ENCODE measurements at regions not wholly inside any gene's neighbourhood (a gene's known extent, or its start where the extent isn't known, plus 50 kb on each side); places are given as distances from the start of the nearest gene placed in this dataset.

- no peak overlapping the region for H3K4me3 ChIP-seq (ENCODE audit: low read depth in 1 of 2, low read length in 2 of 2)
- no peak overlapping the region for H3K4me2 ChIP-seq (ENCODE audit: insufficient read depth, low read length)
- no peak for ATAC-seq (ENCODE audit: insufficient read depth, low read depth)
- H3K27me3 ChIP-seq (ENCODE audit: insufficient read depth, low read length, poor library complexity), result no peaks in the 10 kb centered on the region
- no peaks in the 10 kb centered on the region for H3K79me2 ChIP-seq (ENCODE audit: insufficient read depth, low read length)
- no peaks in the 10 kb centered on the region for H4K20me1 ChIP-seq (ENCODE audit: insufficient read depth, low read length)
- DNase-seq, result no peak
- no peaks in the 10 kb centered on the region for H3K9me3 ChIP-seq (ENCODE audit: insufficient read depth, low read length, severe bottlenecking)
- H3K4me1 ChIP-seq (ENCODE audit: insufficient read depth, low read length), result peaks cover 26% of the 10 kb centered on the region
- TF ChIP-seq EZH2 (IDR thresholded peaks at IDR 0.05; ENCODE audit: borderline replicate concordance, low read depth, low read length, severe bottlenecking), result no peak
- no peak for TF ChIP-seq CTCF (IDR thresholded peaks at IDR 0.05; ENCODE audit: borderline replicate concordance, extremely low read depth, low read length, poor library complexity, severe bottlenecking)
- H3K9ac ChIP-seq (ENCODE audit: low read depth, low read length), result no peak overlapping the region
- no peak overlapping the region for H2AFZ ChIP-seq (ENCODE audit: low read depth, low read length)
- no peaks in the 10 kb centered on the region for H3K36me3 ChIP-seq (ENCODE audit: insufficient read depth, low read length)
- no peak overlapping the region for H3K27ac ChIP-seq (ENCODE audit: low read length)
Observed at GRCh38 chr6:30824698-30825097, 59.6 kb upstream of the DDR1 start.

DNA sequence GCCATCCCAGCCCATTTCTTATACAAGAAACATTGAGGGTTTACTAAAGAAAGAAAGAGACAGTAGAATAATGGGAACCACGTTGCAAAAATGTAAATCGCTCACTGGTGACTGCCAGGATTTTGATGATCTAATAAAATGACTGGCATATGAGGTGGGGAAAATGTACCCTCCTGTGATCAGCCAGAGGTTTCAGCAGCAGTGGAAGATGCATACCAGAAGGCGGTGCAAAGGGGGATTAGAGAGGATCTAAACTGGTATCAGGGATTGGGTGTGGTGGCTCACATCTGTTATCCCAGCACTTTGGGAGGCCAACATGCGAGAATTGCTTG is 60.8 kb upstream of the DDR1 start:
- Histone ChIP-seq H4K20me1 (ENCODE audit: insufficient read depth, low read length) (no peaks in the 10 kb centered on the region), H3K79me2 (ENCODE audit: insufficient read depth, low read length) (no peaks in the 10 kb centered on the region), H3K4me3 (ENCODE audit: low read depth in 1 of 2, low read length in 2 of 2) (no peak overlapping the region), H3K27me3 (ENCODE audit: insufficient read depth, low read length, poor library complexity) (no peaks in the 10 kb centered on the region), H3K9ac (ENCODE audit: low read depth, low read length) (no peak overlapping the region), H3K27ac (ENCODE audit: low read length) (no peak overlapping the region), H3K36me3 (ENCODE audit: insufficient read depth, low read length) (no peaks in the 10 kb centered on the region), H3K9me3 (ENCODE audit: insufficient read depth, low read length, severe bottlenecking) (no peaks in the 10 kb centered on the region), H3K4me2 (ENCODE audit: insufficient read depth, low read length) (no peak overlapping the region), H2AFZ (ENCODE audit: low read depth, low read length) (no peak overlapping the region), H3K4me1 (ENCODE audit: insufficient read depth, low read length) (peaks cover 14% of the 10 kb centered on the region)
- ATAC-seq (ENCODE audit: insufficient read depth, low read depth) (no peak), DNase-seq (no peak)
- TF ChIP-seq EZH2 (IDR thresholded peaks at IDR 0.05; ENCODE audit: borderline replicate concordance, low read depth, low read length, severe bottlenecking) (no peak), CTCF (IDR thresholded peaks at IDR 0.05; ENCODE audit: borderline replicate concordance, extremely low read depth, low read length, poor library complexity, severe bottlenecking) (no peak)

- Histone ChIP-seq H3K36me3 (ENCODE audit: insufficient read depth, low read length) (no peaks in the 10 kb centered on the region), H3K27me3 (ENCODE audit: insufficient read depth, low read length, poor library complexity) (no peaks in the 10 kb centered on the region), H2AFZ (ENCODE audit: low read depth, low read length) (peak overlapping the region; percentile 43), H3K27ac (ENCODE audit: low read length) (0 out of 2 replicates have a peak overlapping the region, but pooled peaks have one; percentile 26), H3K4me2 (ENCODE audit: insufficient read depth, low read length) (no peak overlapping the region), H3K4me1 (ENCODE audit: insufficient read depth, low read length) (peaks cover 6% of the 10 kb centered on the region; the same call in 1 of the 2 replicates), H3K79me2 (ENCODE audit: insufficient read depth, low read length) (no peaks in the 10 kb centered on the region), H3K9ac (ENCODE audit: low read depth, low read length) (no peak overlapping the region), H3K4me3 (ENCODE audit: low read depth in 1 of 2, low read length in 2 of 2) (no peak overlapping the region), H4K20me1 (ENCODE audit: insufficient read depth, low read length) (no peaks in the 10 kb centered on the region), H3K9me3 (ENCODE audit: insufficient read depth, low read length, severe bottlenecking) (no peaks in the 10 kb centered on the region)
- TF ChIP-seq CTCF (IDR thresholded peaks at IDR 0.05; ENCODE audit: borderline replicate concordance, extremely low read depth, low read length, poor library complexity, severe bottlenecking) (peak; percentile 68), EZH2 (IDR thresholded peaks at IDR 0.05; ENCODE audit: borderline replicate concordance, low read depth, low read length, severe bottlenecking) (no peak)
- ATAC-seq (ENCODE audit: insufficient read depth, low read depth) (peak; percentile 67; the same call in 2 of the 3 replicates), DNase-seq (peak; percentile 29)
Observed at GRCh38 chr6:30821862-30822784, 62.2 kb upstream of the DDR1 start.

All from DND-41 (cell line).